MCF 10A (cell line): ENCODE measurements at regions not wholly inside any gene's neighbourhood (a gene's known extent, or its start where the extent isn't known, plus 50 kb on each side); places are given as distances from the start of the nearest gene placed in this dataset.

Experiments used
- BruUV-seq: library from RNA; stranded (reverse); fragments of 400-500 nt; replicated peaks from 2 replicates; lab custom pipeline; 2021; lab: Mats Ljungman, UMichigan
- CTCF ChIA-PET: fragments of 300-600 bp; sonication (Branson Sonifier 250); formaldehyde crosslinking; extraction: SDS; loops from one replicate; lab custom pipeline; 2021; ENCODE audit warnings: antibody characterized with exemption, inconsistent platforms; lab: Yijun Ruan, JAX
- POLR2A ChIA-PET: fragments of 300-600, 350-650 bp; sonication (Branson Sonifier 250); formaldehyde crosslinking; extraction: SDS; loops from one replicate; lab custom pipeline; 2020; ENCODE audit warnings: antibody characterized with exemption, inconsistent platforms; lab: Yijun Ruan, JAX
- DNase-seq: peaks from one replicate; pipeline ENCODE4 v3.0.0-alpha.2; 2018; ENCODE audit not compliant: unreplicated experiment
- H3K27ac Mint-ChIP-seq: one replicate; pipeline ENCODE4 v1.8.0; 2022; ENCODE audit warnings: mild to moderate bottlenecking, low read depth, mixed read lengths; ENCODE audit not compliant: unreplicated experiment
- H3K27me3 Mint-ChIP-seq: one replicate; pipeline ENCODE4 v1.8.0; 2022; ENCODE audit warnings: mixed read lengths; ENCODE audit not compliant: insufficient read depth, unreplicated experiment
- H3K36me3 Mint-ChIP-seq: one replicate; pipeline ENCODE4 v1.8.0; 2022; ENCODE audit warnings: mild to moderate bottlenecking, moderate library complexity, mixed read lengths; ENCODE audit not compliant: insufficient read depth, unreplicated experiment
- H3K4me1 Mint-ChIP-seq: one replicate; pipeline ENCODE4 v1.8.0; 2022; ENCODE audit warnings: mixed read lengths; ENCODE audit not compliant: insufficient read depth, unreplicated experiment
- H3K4me3 Mint-ChIP-seq: one replicate; pipeline ENCODE4 v1.8.0; 2022; ENCODE audit warnings: mild to moderate bottlenecking, moderate library complexity, mixed read lengths; ENCODE audit not compliant: unreplicated experiment
- H3K9me3 Mint-ChIP-seq: one replicate; pipeline ENCODE4 v1.8.0; 2022; ENCODE audit warnings: mixed read lengths; ENCODE audit not compliant: unreplicated experiment
- intact Hi-C: fragments of 100-400 bp; cut with micrococcal nuclease; formaldehyde crosslinking; loops from 2 replicates; pipeline ENCODE4 v1.14.1; 2022
- TF ChIP-seq, protein P1 (sequence below): fragments of 200-600 bp; IDR thresholded peaks from one replicate; pipeline ENCODE4 v1.8.0; 2022; ENCODE audit warnings: antibody characterized with exemption, mild to moderate bottlenecking; ENCODE audit not compliant: unreplicated experiment

DNA sequence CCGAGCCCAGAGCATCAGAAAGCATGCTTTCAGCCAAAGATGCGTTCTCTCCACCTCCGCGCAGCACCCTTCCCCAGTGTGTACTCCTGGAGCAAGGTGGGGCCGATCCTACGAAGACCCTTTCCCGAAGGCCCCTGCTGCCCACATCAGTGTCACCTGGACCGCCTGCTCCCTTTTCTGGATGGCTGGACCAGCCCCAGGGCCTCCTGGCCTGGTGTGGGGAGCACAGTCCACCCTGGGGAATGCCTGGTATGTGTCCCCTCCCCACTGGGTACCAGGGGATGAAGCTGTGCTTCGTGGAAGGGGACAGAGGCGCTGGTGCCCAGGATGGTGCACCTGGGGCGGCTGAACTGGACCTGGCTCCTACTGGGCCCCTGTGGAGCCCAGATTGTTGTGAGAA lies 173.8 kb downstream of the SEC14L1 start:
- Mint-ChIP-seq H3K9me3 (no peaks in the 10 kb centered on the region), H3K27ac (no peak overlapping the region), H3K4me3 (no peak overlapping the region), H3K4me1 (peaks cover 30% of the 10 kb centered on the region), H3K27me3 (no peaks in the 10 kb centered on the region), H3K36me3 (peaks cover 57% of the 10 kb centered on the region)
- POLR2A ChIA-PET = interaction anchor here (1.1 to 2.1 kb wide), 2 partner anchors 27 to 34 kb away, joined by 3 to 5 read pairs; no protein-coding TSS in a partner anchor
- intact Hi-C loops = no loop called here
- CTCF ChIA-PET = no interaction called here
- no peak for DNase-seq
- BruUV-seq = no TSS peak
- TF ChIP-seq, protein P1, sequence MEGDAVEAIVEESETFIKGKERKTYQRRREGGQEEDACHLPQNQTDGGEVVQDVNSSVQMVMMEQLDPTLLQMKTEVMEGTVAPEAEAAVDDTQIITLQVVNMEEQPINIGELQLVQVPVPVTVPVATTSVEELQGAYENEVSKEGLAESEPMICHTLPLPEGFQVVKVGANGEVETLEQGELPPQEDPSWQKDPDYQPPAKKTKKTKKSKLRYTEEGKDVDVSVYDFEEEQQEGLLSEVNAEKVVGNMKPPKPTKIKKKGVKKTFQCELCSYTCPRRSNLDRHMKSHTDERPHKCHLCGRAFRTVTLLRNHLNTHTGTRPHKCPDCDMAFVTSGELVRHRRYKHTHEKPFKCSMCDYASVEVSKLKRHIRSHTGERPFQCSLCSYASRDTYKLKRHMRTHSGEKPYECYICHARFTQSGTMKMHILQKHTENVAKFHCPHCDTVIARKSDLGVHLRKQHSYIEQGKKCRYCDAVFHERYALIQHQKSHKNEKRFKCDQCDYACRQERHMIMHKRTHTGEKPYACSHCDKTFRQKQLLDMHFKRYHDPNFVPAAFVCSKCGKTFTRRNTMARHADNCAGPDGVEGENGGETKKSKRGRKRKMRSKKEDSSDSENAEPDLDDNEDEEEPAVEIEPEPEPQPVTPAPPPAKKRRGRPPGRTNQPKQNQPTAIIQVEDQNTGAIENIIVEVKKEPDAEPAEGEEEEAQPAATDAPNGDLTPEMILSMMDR = no peak

GRCh38 chr17:77315010-77315409 lies 174.2 kb downstream of the SEC14L1 start:
- no TSS peak for BruUV-seq
- ChIA-PET POLR2A (interaction anchor here (2.1 kb wide), 1 partner anchor 28 kb away, joined by 5 read pairs; no protein-coding TSS in a partner anchor), CTCF (no interaction called here)
- intact Hi-C loops = no loop called here
- Mint-ChIP-seq H3K4me1 (peaks cover 30% of the 10 kb centered on the region), H3K27me3 (no peaks in the 10 kb centered on the region), H3K27ac (no peak overlapping the region), H3K4me3 (no peak overlapping the region), H3K9me3 (no peaks in the 10 kb centered on the region), H3K36me3 (peaks cover 53% of the 10 kb centered on the region)
- DNase-seq = no peak
- TF ChIP-seq, protein P1 = no peak

- no TSS peak for BruUV-seq
- DNase-seq = no peak
- H3K4me1 Mint-ChIP-seq = peaks cover 30% of the 10 kb centered on the region
Measured at GRCh38 chr17:77315551-77316190, 174.9 kb downstream of the SEC14L1 start.

DNA sequence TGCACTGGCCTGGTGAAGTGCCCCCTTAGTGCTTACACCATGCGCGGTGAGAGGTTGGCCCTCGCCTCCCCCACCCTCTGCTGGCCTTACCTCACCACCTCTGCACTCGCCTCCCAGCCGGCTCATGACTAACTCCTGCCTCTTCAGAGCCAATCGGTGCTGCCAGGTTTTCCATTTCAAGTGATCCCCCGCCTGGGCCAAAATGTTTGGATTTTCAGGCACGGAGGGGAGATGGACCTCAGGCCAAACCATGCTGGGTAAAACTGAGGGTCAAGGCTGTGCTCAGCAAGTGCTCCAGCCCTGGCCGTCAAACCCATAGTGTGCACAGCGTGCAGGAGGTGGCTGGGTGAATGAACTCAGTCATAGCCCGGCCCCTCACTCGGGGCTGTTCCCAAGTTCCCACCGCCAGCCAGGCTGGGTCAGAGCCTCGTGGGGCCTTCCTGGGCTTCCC lies 175.4 kb downstream of the SEC14L1 start:
- intact Hi-C loops = no loop called here
- Mint-ChIP-seq H3K27ac (no peak overlapping the region), H3K9me3 (no peaks in the 10 kb centered on the region), H3K4me3 (no peak overlapping the region), H3K27me3 (no peaks in the 10 kb centered on the region), H3K4me1 (peaks cover 30% of the 10 kb centered on the region), H3K36me3 (peaks cover 45% of the 10 kb centered on the region)
- TF ChIP-seq, protein P1 = no peak
- POLR2A ChIA-PET = interaction anchor here (1.3 to 2.1 kb wide), 2 partner anchors 17 to 29 kb away, joined by 4 to 5 read pairs; no protein-coding TSS in a partner anchor
- CTCF ChIA-PET = no interaction called here
- no TSS peak for BruUV-seq
- peak; percentile 59 for DNase-seq

More at GRCh38 chr17:77315551-77316190, 174.9 kb downstream of the SEC14L1 start:
- POLR2A ChIA-PET = interaction anchor here (2.1 kb wide), 1 partner anchor 28 kb away, joined by 5 read pairs; no protein-coding TSS in a partner anchor
- H3K9me3 Mint-ChIP-seq = no peaks in the 10 kb centered on the region
- H3K27ac Mint-ChIP-seq = no peak overlapping the region
- H3K27me3 Mint-ChIP-seq = no peaks in the 10 kb centered on the region
- CTCF ChIA-PET = no interaction called here
- peaks cover 48% of the 10 kb centered on the region for H3K36me3 Mint-ChIP-seq
- TF ChIP-seq, protein P1 = no peak
- intact Hi-C loops = no loop called here
- no peak overlapping the region for H3K4me3 Mint-ChIP-seq
